K562 (cell line): ENCODE measurements at regions not wholly inside any gene's neighbourhood (a gene's known extent, or its start where the extent isn't known, plus 50 kb on each side); places are given as distances from the start of the nearest gene placed in this dataset.

ENCODE experiments used
- ATAC-seq: fragments of 200-7000 bp; cut with Tn5 transposase; 3 replicates; pipeline ENCODE4 v1.9.1; 2020; ENCODE audit warnings: moderate library complexity
- BruUV-seq: library from RNA; stranded (reverse); fragments of 400-500 nt; replicated peaks from 2 replicates; lab custom pipeline; 2021; lab: Mats Ljungman, UMichigan
- CTCF ChIA-PET: fragments of 300-600 bp; formaldehyde crosslinking; extraction: SDS; loops from one replicate; lab custom pipeline; 2021; ENCODE audit warnings: low intra/inter-chr PET ratio; lab: Yijun Ruan, JAX
- POLR2A ChIA-PET: fragments of 300-600, 350-650 bp; sonication (Branson Sonifier 250); formaldehyde crosslinking; extraction: SDS; loops from one replicate; lab custom pipeline; 2021; ENCODE audit warnings: antibody characterized with exemption, inconsistent platforms; lab: Yijun Ruan, JAX
- DNase-seq, 4 experiments: peaks; one replicate each; pipeline versions ENCODE4 v3.0.0 to v3.0.0-alpha.2; 2011 to 2018; ENCODE audit warnings: low spot score in 3 of 4, mixed read lengths in 3 of 4; ENCODE audit errors: extremely low read depth in 1 of 4
- FAIRE-seq: peaks from 2 replicates; lab custom pipeline; 2011; peaks lifted over from hg19 to GRCh38; lab: Jason Lieb, UNC
- H2AFZ ChIP-seq: 2 replicates; pipeline ENCODE4 v1.6.0; 2011; ENCODE audit warnings: low read depth, low read length, control low read depth, inconsistent platforms
- H3K27ac ChIP-seq: fragments of 200-600 bp; 3 replicates; pipeline ENCODE4 v1.8.0; 2011; ENCODE audit warnings: low read depth, mild to moderate bottlenecking, control low read depth, inconsistent platforms, low read length, moderate library complexity, mixed read lengths; ENCODE audit errors: extremely low read depth
- H3K27me3 ChIP-seq, 2 experiments: fragments of 300-600 bp in 1 of 2; 2 replicates in 1 of 2; 3 replicates in 1 of 2; pipeline versions ENCODE4 v1.6.0 to v1.8.0; 2011; ENCODE audit warnings: inconsistent platforms in 2 of 2, low read length in 2 of 2, mild to moderate bottlenecking in 1 of 2, mixed read lengths in 1 of 2, moderate library complexity in 1 of 2; ENCODE audit not compliant: control insufficient read depth in 2 of 2, insufficient read depth in 2 of 2
- H3K36me3 ChIP-seq: fragments of 300-600 bp; 3 replicates; pipeline ENCODE4 v1.8.0; 2011; ENCODE audit warnings: mild to moderate bottlenecking, low read length, inconsistent platforms; ENCODE audit not compliant: control insufficient read depth, insufficient read depth
- H3K4me1 ChIP-seq, 2 experiments: fragments of 200-600 bp in 1 of 2; replicated peaks in 1 of 2; 2 replicates in 1 of 2; 3 replicates in 1 of 2; pipeline versions ENCODE4 v1.5.1 to v1.8.0; 2011; ENCODE audit warnings: inconsistent platforms in 2 of 2, low read length in 2 of 2, mild to moderate bottlenecking in 1 of 2, mixed read lengths in 1 of 2, moderate library complexity in 1 of 2; ENCODE audit not compliant: control insufficient read depth in 2 of 2, insufficient read depth in 2 of 2
- H3K4me2 ChIP-seq: 2 replicates; pipeline ENCODE4 v1.6.1; 2011; ENCODE audit warnings: low read length, control low read depth, inconsistent platforms, mixed read lengths; ENCODE audit not compliant: insufficient read depth
- H3K4me3 ChIP-seq: fragments of 200-600 bp; sonication (generic), shearing (Covaris generic); 2 replicates; pipeline ENCODE4 v1.5.1; 2016; ENCODE audit warnings: control low read depth, inconsistent platforms
- H3K79me2 ChIP-seq: fragments of 200-600 bp; 3 replicates; pipeline ENCODE4 v1.8.0; 2011; ENCODE audit warnings: low read length, inconsistent platforms; ENCODE audit not compliant: control insufficient read depth, insufficient read depth
- H3K9ac ChIP-seq, 2 experiments: 2 replicates each; pipeline versions ENCODE4 v1.6.0 to v1.6.1; 2011; ENCODE audit warnings: low read depth in 2 of 2, low read length in 2 of 2, control low read depth in 1 of 2, inconsistent platforms in 1 of 2, mild to moderate bottlenecking in 1 of 2, mixed read lengths in 1 of 2; ENCODE audit not compliant: insufficient read depth in 1 of 2
- H3K9me1 ChIP-seq: one replicate; pipeline ENCODE4 v1.6.0; 2011; ENCODE audit warnings: inconsistent platforms, mild to moderate bottlenecking, low read length, moderate library complexity; ENCODE audit not compliant: control insufficient read depth, insufficient read depth
- H3K9me3 ChIP-seq: replicated peaks from 2 replicates; pipeline ENCODE4 v1.5.1; 2011; ENCODE audit warnings: low read depth, low read length, inconsistent platforms; ENCODE audit not compliant: control insufficient read depth, insufficient read depth
- H4K20me1 ChIP-seq: replicated peaks from 2 replicates; pipeline ENCODE4 v1.6.1; 2011; ENCODE audit warnings: low read length, inconsistent platforms, mixed read lengths; ENCODE audit not compliant: control insufficient read depth, insufficient read depth
- CBFA2T3 ChIP-seq: fragments of 450-650 bp; IDR thresholded peaks from 2 replicates; pipeline ENCODE4 v1.6.1; 2017
- E2F6 ChIP-seq, 2 experiments: IDR thresholded peaks; 2 replicates each; pipeline ENCODE4 v1.6.1; 2011; ENCODE audit warnings: borderline replicate concordance in 1 of 2, control low read depth in 1 of 2, low read depth in 1 of 2, low read length in 1 of 2, mild to moderate bottlenecking in 1 of 2, mixed read lengths in 1 of 2, moderate library complexity in 1 of 2; ENCODE audit not compliant: insufficient read depth in 1 of 2, insufficient read length in 1 of 2, poor library complexity in 1 of 2, severe bottlenecking in 1 of 2; ENCODE audit errors: extremely low read depth in 1 of 2
- EP400 ChIP-seq: fragments of 450-650 bp; IDR thresholded peaks from 2 replicates; pipeline ENCODE4 v1.6.1; 2017; ENCODE audit warnings: antibody characterized with exemption, mild to moderate bottlenecking, moderate library complexity
- FIP1L1 ChIP-seq: fragments of 200-400 bp; formaldehyde crosslinking; IDR thresholded peaks from 2 replicates; pipeline ENCODE4 v1.6.1; 2018; ENCODE audit warnings: mild to moderate bottlenecking, low read depth, low read length; ENCODE audit not compliant: poor library complexity, severe bottlenecking
- HMBOX1 ChIP-seq: sonication (generic); IDR thresholded peaks from 2 replicates; pipeline ENCODE4 v1.6.1; 2016
- KAT2B ChIP-seq: IDR thresholded peaks from one replicate; pipeline ENCODE4 v1.6.1; 2012; ENCODE audit warnings: low read depth, mild to moderate bottlenecking, control low read depth, inconsistent platforms, low read length, moderate library complexity
- MECOM ChIP-seq: fragments of 250-450 bp; sonication (Bioruptor Pico); IDR thresholded peaks from 2 replicates; pipeline ENCODE4 v1.8.0; 2022; ENCODE audit warnings: inconsistent platforms
- SP2 ChIP-seq: IDR thresholded peaks from 2 replicates; pipeline ENCODE4 v1.6.1; 2011; ENCODE audit warnings: mild to moderate bottlenecking, low read depth, low read length, moderate library complexity; ENCODE audit not compliant: poor library complexity, severe bottlenecking; ENCODE audit errors: extremely low read depth
- SREBF1 ChIP-seq: fragments of 150-350 bp; IDR thresholded peaks from 2 replicates; pipeline ENCODE4 v1.6.1; 2014; ENCODE audit warnings: antibody characterized with exemption, low read depth, low read length, borderline replicate concordance
- ZBTB26 ChIP-seq: fragments of 450-650 bp; formaldehyde crosslinking; IDR thresholded peaks from 2 replicates; pipeline ENCODE4 v1.4.0; 2022; ENCODE audit warnings: missing genetic modification characterization
- ZBTB34 ChIP-seq: fragments of 250-450 bp; sonication (Bioruptor Pico); IDR thresholded peaks from 2 replicates; pipeline ENCODE4 v1.8.0; 2021; ENCODE audit warnings: mild to moderate bottlenecking, moderate library complexity
- WGBS: fragments of 100-300 bp; shearing (Covaris generic); methylation state at CpG from one replicate; pipeline ENCODE4 v1.1.6; 2016; ENCODE audit warnings: low coverage, mixed read lengths; ENCODE audit not compliant: insufficient coverage; ENCODE audit errors: missing lambda C conversion rate; 5-methylcytosine and 5-hydroxymethylcytosine counted together
- in situ Hi-C: fragments of 300-500 bp; cut with MboI; formaldehyde crosslinking; loops from 4 replicates; pipeline ENCODE4 v1.15.0; 2018; ENCODE audit warnings: inconsistent platforms, mixed read lengths
- intact Hi-C: fragments of 100-400 bp; cut with micrococcal nuclease; formaldehyde crosslinking; loops from 2 replicates; pipeline ENCODE4 v1.14.2; 2022

- in situ Hi-C loops, result no loop called here
- no peak overlapping the region for H3K4me3 ChIP-seq
- no peak for TF ChIP-seq ZBTB34 (CRISPR knock-in tag)
- WGBS, result 0% methylated on average over 2 of the region's 2 CpGs
- ATAC-seq (no peak), FAIRE-seq (no peak), DNase-seq (no peak)
- POLR2A ChIA-PET, result no interaction called here
- peaks cover 0 to 6% of the 10 kb centered on the region in 2 experiments; a peak in 1 of 5 replicates for H3K27me3 ChIP-seq
- intact Hi-C loops, result no loop called here
- no peaks in the 10 kb centered on the region for H3K4me1 ChIP-seq
- no peaks in the 10 kb centered on the region; the same call in 1 of the 2 replicates for H4K20me1 ChIP-seq
- H3K79me2 ChIP-seq, result no peaks in the 10 kb centered on the region
- H3K9me1 ChIP-seq, result no peaks in the 10 kb centered on the region
- no peaks in the 10 kb centered on the region for H3K36me3 ChIP-seq
- H3K9me3 ChIP-seq, result no peaks in the 10 kb centered on the region
- no peak overlapping the region for H2AFZ ChIP-seq
- BruUV-seq, result no TSS peak
- H3K27ac ChIP-seq, result no peak overlapping the region
- H3K9ac ChIP-seq, result no peak overlapping the region
- CTCF ChIA-PET, result no interaction called here
- no peak overlapping the region for H3K4me2 ChIP-seq
Observed at GRCh38 chr5:66338828-66339227, 194.7 kb downstream of the SREK1 start.

- in situ Hi-C loops (no loop called here), intact Hi-C loops (no loop called here)
- no peaks in the 10 kb centered on the region for H3K79me2 ChIP-seq
- ATAC-seq (no peak), FAIRE-seq (no peak), DNase-seq (no peak)
- no TSS peak for BruUV-seq
- 0% methylated on average over 1 of the region's 1 CpG for WGBS
- no peaks in the 10 kb centered on the region for H3K4me1 ChIP-seq
- no peak overlapping the region for H3K9ac ChIP-seq
- POLR2A ChIA-PET, result interaction anchor here (0.6 kb wide), 1 partner anchor 34 kb away, joined by 4 read pairs; no protein-coding TSS in a partner anchor
- peaks cover 0 to 6% of the 10 kb centered on the region in 2 experiments; a peak in 1 of 5 replicates for H3K27me3 ChIP-seq
- H3K4me3 ChIP-seq, result no peak overlapping the region
- H3K9me1 ChIP-seq, result no peaks in the 10 kb centered on the region
- H3K9me3 ChIP-seq, result no peaks in the 10 kb centered on the region
- CTCF ChIA-PET, result no interaction called here
- no peak overlapping the region for H3K27ac ChIP-seq
- no peak overlapping the region for H2AFZ ChIP-seq
- no peaks in the 10 kb centered on the region; the same call in 1 of the 2 replicates for H4K20me1 ChIP-seq
- no peaks in the 10 kb centered on the region for H3K36me3 ChIP-seq
- no peak overlapping the region for H3K4me2 ChIP-seq
- no peak for TF ChIP-seq ZBTB26
- no peak for TF ChIP-seq HMBOX1
- no peak for TF ChIP-seq KAT2B
- TF ChIP-seq SREBF1, result no peak
- no peak for TF ChIP-seq SP2
- no peak for TF ChIP-seq CBFA2T3
- TF ChIP-seq MECOM (CRISPR knock-in tag), result no peak
- no peak for TF ChIP-seq EP400
- no peak for TF ChIP-seq E2F6 (IDR thresholded peaks at IDR 0.05; ENCODE audit: borderline replicate concordance in 1 of 2, extremely low read depth in 1 of 2, insufficient read depth in 1 of 2, insufficient read length in 1 of 2, low read depth in 1 of 2, low read length in 1 of 2, poor library complexity in 1 of 2, severe bottlenecking in 1 of 2)
- TF ChIP-seq FIP1L1, result no peak
Observed at GRCh38 chr5:66339896-66340295, 195.8 kb downstream of the SREK1 start.
